Thymus (tissue), 11 donors: ENCODE measurements at regions not wholly inside any gene's neighbourhood (a gene's known extent, or its start where the extent isn't known, plus 50 kb on each side); places are given as distances from the start of the nearest gene placed in this dataset.

Source experiments
- DNase-seq, 9 donors: peaks; one replicate each; pipeline ENCODE4 v3.0.0-alpha.2; 2013; ENCODE audit warnings: low spot score in 9 of 9, low read depth in 6 of 9, missing footprints in 1 of 9
- H3K27ac ChIP-seq, 2 donors: one replicate each; pipeline ENCODE4 v1.5.1; 2013; ENCODE audit warnings: control low read depth in 1 of 2, low read depth in 1 of 2, low read length in 1 of 2, mild to moderate bottlenecking in 1 of 2, moderate library complexity in 1 of 2
- H3K27me3 ChIP-seq, 2 donors: one replicate each; pipeline ENCODE4 v1.5.1; 2013; ENCODE audit warnings: low read length in 1 of 2; ENCODE audit not compliant: control insufficient read depth in 2 of 2, insufficient read depth in 1 of 2
- H3K36me3 ChIP-seq, 2 donors: one replicate each; pipeline ENCODE4 v1.5.1; 2013; ENCODE audit warnings: low read length in 1 of 2, mild to moderate bottlenecking in 1 of 2, moderate library complexity in 1 of 2; ENCODE audit not compliant: control insufficient read depth in 2 of 2, insufficient read depth in 2 of 2
- H3K4me1 ChIP-seq, 2 donors: one replicate each; pipeline ENCODE4 v1.5.1; 2013; ENCODE audit warnings: low read length in 2 of 2; ENCODE audit not compliant: control insufficient read depth in 2 of 2, insufficient read depth in 2 of 2
- H3K4me3 ChIP-seq, 2 donors: one replicate each; pipeline ENCODE4 v1.5.1; 2013; ENCODE audit warnings: low read length in 2 of 2, control low read depth in 1 of 2, mild to moderate bottlenecking in 1 of 2
- H3K9me3 ChIP-seq, 2 donors: one replicate each; pipeline ENCODE4 v1.5.1; 2013; ENCODE audit warnings: low read length in 1 of 2, mild to moderate bottlenecking in 1 of 2; ENCODE audit not compliant: control insufficient read depth in 2 of 2, insufficient read depth in 1 of 2
- WGBS: extraction: QIAGEN DNeasy Blood & Tissue Kit; methylation state at CpG from one replicate; pipeline ENCODE4 v1.1.7; 2013; 5-methylcytosine and 5-hydroxymethylcytosine counted together
- donor health status: healthy.

DNA sequence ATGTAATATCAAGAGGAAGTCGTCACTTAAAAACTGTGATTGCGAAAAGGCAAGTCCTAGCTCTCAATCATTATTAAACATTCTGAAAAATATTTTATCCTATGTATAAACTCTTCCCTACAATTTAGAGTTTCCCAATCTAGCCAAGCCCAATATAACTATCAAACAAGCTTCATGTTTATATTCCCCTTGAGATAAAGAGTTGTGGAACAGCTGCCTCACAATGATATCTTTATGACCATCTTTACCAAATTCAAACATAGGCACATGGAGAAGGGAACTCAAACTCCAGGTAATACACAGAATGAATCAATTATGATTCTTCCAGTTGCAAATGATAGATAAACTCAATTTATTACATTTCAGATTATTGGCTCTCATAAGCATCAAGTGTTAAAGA lies 1468.7 kb downstream of the EFNA5 start:
- H3K4me1 ChIP-seq, result no peaks in the 10 kb centered on the region
- H3K9me3 ChIP-seq, result peaks cover 0 to 10% of the 10 kb centered on the region in 2 donors
- WGBS, result 92% methylated on average over 2 of the region's 2 CpGs
- H3K36me3 ChIP-seq, result no peaks in the 10 kb centered on the region
- H3K27ac ChIP-seq, result no peak overlapping the region
- no peak for DNase-seq
- H3K27me3 ChIP-seq, result no peaks in the 10 kb centered on the region
- no peak overlapping the region for H3K4me3 ChIP-seq

DNA sequence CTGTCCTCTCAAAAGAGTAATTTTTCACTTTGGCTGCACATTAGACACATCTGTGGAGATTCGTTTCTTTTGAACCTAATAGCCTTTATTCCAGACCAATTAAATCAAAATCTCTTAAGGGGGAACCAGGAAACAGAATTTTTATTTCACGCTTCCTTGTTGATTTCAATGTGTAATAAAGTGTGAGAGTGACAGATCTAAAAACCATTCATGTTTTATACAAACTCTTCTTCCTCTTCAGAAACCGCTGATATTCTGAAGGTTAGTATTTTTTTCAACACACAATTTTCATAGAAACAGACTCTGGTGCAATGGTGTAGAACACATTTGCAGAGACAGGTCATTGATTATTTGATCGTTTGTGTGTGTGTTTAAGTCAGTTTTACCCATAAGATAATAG lies 1469.8 kb downstream of the EFNA5 start:
- Histone ChIP-seq H3K27me3 (no peaks in the 10 kb centered on the region), H3K36me3 (no peaks in the 10 kb centered on the region), H3K27ac (no peak overlapping the region), H3K4me1 (no peaks in the 10 kb centered on the region), H3K9me3 (peaks cover 0 to 6% of the 10 kb centered on the region in 2 donors), H3K4me3 (no peak overlapping the region)
- 91% methylated on average over 4 of the region's 4 CpGs for WGBS
- DNase-seq, result no peak

DNA sequence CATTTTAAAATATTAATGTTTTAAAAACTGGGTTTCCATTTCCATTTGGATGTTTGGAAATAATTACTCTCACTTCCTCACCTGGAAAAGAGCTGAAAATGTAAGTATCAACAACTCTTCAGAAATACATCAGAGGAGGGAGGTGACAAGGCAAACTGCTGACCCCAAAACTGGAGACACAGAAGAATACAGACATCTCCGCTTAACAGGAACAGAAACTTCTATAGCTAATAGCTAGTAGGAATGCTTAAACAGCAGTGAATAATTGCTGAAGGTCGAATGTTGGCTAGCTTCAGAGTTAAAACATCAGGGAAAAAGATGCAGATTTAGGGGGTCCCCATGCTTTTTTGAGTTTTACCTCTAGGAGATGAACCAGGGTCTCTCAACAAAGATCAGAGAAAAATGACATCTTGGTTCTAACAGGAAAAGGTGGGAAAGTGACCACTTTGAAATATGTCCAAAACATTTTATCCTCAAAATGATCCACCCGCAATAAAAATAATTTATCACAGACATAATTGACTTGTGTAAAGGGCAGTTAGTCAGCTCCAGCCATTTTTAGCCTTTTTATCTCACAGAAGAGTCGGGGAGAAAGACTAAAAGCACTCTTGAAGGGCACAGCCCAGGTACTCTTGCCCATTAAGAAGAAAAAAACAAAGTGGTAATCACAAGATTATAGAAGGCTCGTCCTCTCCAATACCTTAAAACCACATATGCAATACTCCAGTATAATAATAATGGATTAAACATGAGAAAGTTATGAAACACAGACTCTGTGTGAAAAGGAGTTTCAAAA lies 1474.9 kb downstream of the EFNA5 start:
- no peaks in the 10 kb centered on the region for H3K9me3 ChIP-seq
- H3K36me3 ChIP-seq, result no peaks in the 10 kb centered on the region
- 84% methylated on average over 5 of the region's 5 CpGs for WGBS
- no peak for DNase-seq
- no peaks in the 10 kb centered on the region for H3K4me1 ChIP-seq
- no peaks in the 10 kb centered on the region for H3K27me3 ChIP-seq
- no peak overlapping the region for H3K27ac ChIP-seq
- H3K4me3 ChIP-seq, result no peak overlapping the region

DNA sequence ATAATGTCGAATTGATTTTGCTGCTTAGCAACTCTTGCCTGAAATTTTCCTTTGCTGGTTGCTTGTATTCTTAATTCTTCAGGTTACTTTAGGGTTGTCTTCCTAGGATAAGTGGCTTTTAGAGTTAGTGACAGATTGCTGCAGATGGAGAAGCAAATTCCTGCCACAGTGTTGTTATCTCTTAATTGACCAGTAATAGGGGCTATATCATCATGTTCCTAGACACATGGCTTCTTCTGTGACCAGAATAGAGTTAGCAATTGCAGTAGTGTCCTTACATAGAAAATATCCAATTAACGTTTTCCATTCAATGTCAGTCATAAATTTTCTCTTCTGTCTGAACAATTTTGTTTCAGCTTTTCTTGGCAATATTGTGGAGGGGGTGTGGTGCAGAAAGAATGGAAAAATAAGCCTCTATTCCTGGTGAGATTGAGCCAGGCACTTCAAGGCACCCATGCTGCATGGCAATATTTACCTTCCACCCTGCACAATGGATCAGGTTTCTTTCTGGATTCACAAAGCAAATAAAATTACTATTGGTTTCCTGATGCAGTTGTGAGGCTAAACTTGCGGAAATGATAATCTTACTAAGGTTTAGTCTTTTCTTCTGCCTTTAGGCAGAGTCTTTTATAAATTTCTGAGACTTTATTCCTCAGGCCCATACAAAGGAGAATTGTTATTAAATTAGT lies 1481.5 kb downstream of the EFNA5 start:
- no peaks in the 10 kb centered on the region for H3K9me3 ChIP-seq
- H3K27me3 ChIP-seq, result no peaks in the 10 kb centered on the region
- no peaks in the 10 kb centered on the region for H3K36me3 ChIP-seq
- H3K4me1 ChIP-seq, result no peaks in the 10 kb centered on the region
- WGBS, result 87% methylated on average over 3 of the region's 3 CpGs
- no peak overlapping the region for H3K4me3 ChIP-seq
- no peak overlapping the region for H3K27ac ChIP-seq
- DNase-seq, result no peak

DNA sequence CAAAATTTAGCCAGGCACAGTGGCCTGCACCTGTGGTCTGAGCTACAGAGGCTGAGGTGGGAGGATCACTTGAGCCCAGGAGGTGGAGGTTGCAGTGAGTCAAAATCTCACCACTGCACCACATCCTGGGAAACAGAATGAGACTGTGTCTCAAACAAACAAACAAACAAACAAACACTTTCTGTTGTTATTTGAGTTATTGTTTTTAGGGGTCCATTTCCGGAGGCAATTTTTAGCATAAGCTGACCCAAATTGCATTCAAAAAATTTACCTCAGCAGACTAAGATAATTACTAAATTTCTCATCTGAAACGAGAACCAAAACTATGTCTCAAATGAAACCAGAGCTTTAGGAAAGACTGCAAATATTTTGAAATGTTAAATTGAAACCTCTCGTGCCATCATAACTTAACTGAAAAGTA lies 1485.1 kb downstream of the EFNA5 start:
- no peaks in the 10 kb centered on the region for H3K4me1 ChIP-seq
- DNase-seq, result no peak
- no peaks in the 10 kb centered on the region for H3K27me3 ChIP-seq
- H3K36me3 ChIP-seq, result no peaks in the 10 kb centered on the region
- WGBS, result 90% methylated on average over 3 of the region's 3 CpGs
- no peak overlapping the region for H3K4me3 ChIP-seq
- H3K9me3 ChIP-seq, result no peaks in the 10 kb centered on the region
- H3K27ac ChIP-seq, result no peak overlapping the region

DNA sequence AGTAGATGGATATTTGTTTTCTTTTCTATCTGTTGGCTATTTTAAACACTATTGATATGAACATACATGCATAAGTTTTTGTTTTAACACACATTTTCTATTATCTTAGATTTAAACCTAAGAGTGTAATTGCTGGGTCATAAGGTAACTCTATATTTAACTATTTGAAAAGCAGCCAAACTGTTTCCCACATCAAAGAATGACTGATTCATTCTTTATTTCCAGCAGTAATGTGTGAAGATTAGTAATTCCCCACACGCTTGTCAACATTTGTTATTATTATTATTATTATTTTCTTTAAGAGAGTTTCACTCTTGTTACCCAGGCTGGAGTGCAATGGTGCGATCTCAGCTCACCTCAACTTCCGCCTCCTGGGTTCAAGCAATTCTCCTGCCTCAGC lies 1495.8 kb downstream of the EFNA5 start:
- no peaks in the 10 kb centered on the region for H3K36me3 ChIP-seq

DNA sequence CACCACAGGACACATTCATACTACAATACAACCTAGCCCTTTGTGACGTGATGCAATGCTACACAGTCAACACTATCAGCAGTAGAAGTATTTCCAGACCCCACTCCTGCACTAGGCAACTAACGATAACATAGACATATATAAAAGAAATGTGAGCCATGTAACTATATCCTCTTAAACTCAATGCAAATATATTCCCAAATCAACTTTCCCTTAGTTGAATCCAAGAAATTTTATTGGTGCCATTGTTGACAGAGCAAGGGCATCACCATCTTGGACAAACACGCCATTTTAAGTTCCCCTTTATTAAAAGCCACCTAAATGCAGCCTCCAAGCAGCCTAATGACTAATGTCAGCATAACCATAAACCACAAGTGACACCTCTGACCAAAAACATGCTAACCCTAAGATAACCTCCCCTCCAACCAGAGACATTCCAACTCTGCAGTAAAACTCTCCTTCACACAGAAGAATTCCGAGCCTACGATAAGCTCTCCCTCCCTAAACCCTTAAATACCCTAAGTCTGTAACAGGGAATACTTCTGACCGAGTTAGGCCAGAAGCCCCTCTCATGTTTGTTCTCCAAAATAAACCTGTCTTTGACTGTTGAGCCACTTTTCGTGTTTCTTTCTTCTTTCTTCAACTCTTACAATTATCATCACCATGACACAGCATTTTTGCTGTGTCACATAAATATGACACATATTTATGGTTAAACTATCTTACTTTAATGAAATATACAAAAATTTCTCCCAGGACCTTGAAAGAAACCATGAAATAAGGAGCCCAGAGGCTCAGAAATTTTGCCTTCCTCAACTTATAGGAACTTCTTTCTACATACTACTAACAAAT lies 1497.8 kb downstream of the EFNA5 start:
- H3K27ac ChIP-seq, result no peak overlapping the region
- H3K36me3 ChIP-seq, result no peaks in the 10 kb centered on the region
- H3K4me1 ChIP-seq, result no peaks in the 10 kb centered on the region
- no peak overlapping the region for H3K4me3 ChIP-seq
- no peaks in the 10 kb centered on the region for H3K27me3 ChIP-seq
- DNase-seq, result no peak
- no peaks in the 10 kb centered on the region for H3K9me3 ChIP-seq
- 91% methylated on average over 7 of the region's 7 CpGs for WGBS

More for the DNA sequence above, 1495.8 kb downstream of the EFNA5 start:
- H3K4me3 ChIP-seq, result no peak overlapping the region
- no peak overlapping the region for H3K27ac ChIP-seq
- H3K27me3 ChIP-seq, result no peaks in the 10 kb centered on the region
- no peaks in the 10 kb centered on the region for H3K9me3 ChIP-seq
- H3K4me1 ChIP-seq, result no peaks in the 10 kb centered on the region
- 96% methylated on average over 3 of the region's 3 CpGs for WGBS
- DNase-seq, result no peak

DNA sequence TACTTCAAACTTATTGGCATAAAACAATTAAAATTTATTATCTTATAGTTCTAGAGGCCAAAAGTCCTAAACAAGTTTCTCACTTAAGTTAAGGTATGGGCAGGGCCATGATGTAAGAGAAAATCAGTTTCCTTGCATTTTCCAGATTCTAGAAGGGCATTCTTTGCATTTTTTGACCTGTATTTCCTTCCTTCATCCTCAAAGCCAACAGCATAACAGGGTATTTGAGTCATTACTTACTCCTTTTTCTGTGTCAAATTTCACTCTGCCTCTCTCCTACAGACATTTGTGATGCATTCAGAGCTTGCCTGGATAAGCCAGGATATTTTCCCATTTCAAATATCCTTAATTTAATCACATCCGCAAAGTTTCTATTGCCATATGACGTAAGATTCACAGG lies 1499.0 kb downstream of the EFNA5 start:
- H3K27ac ChIP-seq, result no peak overlapping the region
- H3K36me3 ChIP-seq, result no peaks in the 10 kb centered on the region
- WGBS, result 97% methylated on average over 2 of the region's 2 CpGs

DNA sequence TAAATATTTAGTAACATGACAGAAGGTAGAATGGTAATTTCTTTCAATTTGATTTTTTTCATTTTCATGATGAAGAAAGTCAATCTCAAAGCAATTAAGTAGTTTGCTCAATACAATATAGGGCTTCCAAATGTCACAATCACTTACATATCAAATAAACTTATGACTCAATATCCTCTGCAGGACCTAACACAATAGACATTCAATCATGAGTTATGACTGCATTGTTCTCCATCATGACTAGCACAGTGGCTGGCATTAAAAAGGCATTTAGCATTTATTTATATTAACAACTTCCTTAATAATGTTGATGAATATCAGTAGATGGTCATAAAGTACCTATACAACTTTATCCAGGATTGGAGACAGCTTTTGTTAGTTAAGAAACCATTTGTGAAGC lies 1499.6 kb downstream of the EFNA5 start:
- Histone ChIP-seq H3K4me1 (no peaks in the 10 kb centered on the region), H3K9me3 (no peaks in the 10 kb centered on the region), H3K36me3 (no peaks in the 10 kb centered on the region), H3K27me3 (no peaks in the 10 kb centered on the region), H3K4me3 (no peak overlapping the region), H3K27ac (no peak overlapping the region)
- DNase-seq, result no peak

More for the DNA sequence above, 1499.0 kb downstream of the EFNA5 start:
- no peaks in the 10 kb centered on the region for H3K27me3 ChIP-seq
- no peaks in the 10 kb centered on the region for H3K9me3 ChIP-seq
- H3K4me1 ChIP-seq, result no peaks in the 10 kb centered on the region
- no peak overlapping the region for H3K4me3 ChIP-seq
- DNase-seq, result no peak
